ENCODE measurements at regions not wholly inside any gene's neighbourhood (a gene's known extent, or its start where the extent isn't known, plus 50 kb on each side); places are given as distances from the start of the nearest gene placed in this dataset.

DNA sequence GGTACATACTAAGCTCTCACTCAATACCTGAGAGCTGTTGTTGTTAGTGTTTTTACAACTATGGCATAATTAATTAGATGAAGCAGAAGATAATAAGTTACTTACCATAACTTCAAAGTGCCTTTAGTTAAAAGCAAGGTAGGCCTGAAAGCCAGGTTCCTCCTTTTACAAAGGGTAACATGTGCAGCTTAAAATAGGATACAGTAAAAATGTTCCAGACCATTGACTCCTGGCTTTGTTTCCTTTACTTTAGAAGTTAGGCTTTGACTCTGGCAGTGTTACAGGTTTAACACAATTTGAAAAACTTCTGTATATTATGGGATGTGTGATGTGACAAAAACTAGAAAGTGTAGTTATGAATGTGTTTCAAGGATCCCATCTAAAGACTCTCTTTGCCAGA lies 522.5 kb downstream of the EPM2A start:
- TF ChIP-seq, protein P1, sequence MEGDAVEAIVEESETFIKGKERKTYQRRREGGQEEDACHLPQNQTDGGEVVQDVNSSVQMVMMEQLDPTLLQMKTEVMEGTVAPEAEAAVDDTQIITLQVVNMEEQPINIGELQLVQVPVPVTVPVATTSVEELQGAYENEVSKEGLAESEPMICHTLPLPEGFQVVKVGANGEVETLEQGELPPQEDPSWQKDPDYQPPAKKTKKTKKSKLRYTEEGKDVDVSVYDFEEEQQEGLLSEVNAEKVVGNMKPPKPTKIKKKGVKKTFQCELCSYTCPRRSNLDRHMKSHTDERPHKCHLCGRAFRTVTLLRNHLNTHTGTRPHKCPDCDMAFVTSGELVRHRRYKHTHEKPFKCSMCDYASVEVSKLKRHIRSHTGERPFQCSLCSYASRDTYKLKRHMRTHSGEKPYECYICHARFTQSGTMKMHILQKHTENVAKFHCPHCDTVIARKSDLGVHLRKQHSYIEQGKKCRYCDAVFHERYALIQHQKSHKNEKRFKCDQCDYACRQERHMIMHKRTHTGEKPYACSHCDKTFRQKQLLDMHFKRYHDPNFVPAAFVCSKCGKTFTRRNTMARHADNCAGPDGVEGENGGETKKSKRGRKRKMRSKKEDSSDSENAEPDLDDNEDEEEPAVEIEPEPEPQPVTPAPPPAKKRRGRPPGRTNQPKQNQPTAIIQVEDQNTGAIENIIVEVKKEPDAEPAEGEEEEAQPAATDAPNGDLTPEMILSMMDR (IDR thresholded peaks at IDR 0.05) = no peak
- no peak for TF ChIP-seq POLR2A (IDR thresholded peaks at IDR 0.05)

Data from upper lobe of left lung (tissue), 4 donors.